DMS 273 treated with DMSO at 0.1 percent for 48 hours (cell line): ENCODE measurements at regions not wholly inside any gene's neighbourhood (a gene's known extent, or its start where the extent isn't known, plus 50 kb on each side); places are given as distances from the start of the nearest gene placed in this dataset.

Source experiments
- DNase-seq: peaks from one replicate; lab custom pipeline; 2025; lab: John Stamatoyannopoulos, UW

DNA sequence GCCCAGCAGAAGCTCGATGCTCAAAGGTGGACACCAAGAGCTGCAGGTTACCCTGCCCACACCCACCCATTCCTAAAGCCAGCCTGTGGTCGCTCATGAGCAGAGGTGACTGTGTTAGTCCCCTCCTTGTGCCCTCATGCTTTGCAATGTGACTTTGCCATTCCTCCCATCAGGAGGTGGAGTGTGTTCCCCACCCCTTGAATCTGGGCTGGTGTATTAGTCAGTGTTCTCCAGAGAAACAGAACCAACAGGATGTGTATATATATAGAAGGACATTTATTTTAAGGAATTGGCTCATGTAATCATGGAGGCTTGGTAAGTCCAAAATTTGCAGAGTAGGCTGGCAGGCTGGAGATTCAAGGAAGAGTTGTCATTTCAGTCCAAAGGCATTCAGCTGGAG, 54.4 kb upstream of the RNF24 start:
- no peak for DNase-seq

DNA sequence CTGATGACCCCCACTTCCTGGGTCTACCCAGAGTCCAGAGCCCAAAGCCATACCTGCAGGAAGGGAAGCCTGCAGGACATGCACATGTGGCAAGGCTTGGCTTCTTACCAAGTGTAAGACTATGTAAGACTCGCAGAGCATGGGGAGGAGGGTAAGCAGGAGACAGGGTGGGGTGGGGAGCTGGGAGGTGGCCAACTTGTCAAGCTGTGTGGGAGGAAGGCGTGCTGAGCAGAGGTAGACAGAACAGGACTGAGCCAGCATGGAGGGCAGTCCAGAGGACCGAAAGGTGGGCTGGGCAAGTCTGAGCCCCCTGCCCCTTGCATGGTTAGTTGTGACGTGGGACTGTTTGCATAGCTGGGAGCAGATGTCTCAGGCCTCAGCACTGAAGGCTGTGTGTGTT, 53.4 kb upstream of the RNF24 start:
- peak; percentile 17 for DNase-seq

DNA sequence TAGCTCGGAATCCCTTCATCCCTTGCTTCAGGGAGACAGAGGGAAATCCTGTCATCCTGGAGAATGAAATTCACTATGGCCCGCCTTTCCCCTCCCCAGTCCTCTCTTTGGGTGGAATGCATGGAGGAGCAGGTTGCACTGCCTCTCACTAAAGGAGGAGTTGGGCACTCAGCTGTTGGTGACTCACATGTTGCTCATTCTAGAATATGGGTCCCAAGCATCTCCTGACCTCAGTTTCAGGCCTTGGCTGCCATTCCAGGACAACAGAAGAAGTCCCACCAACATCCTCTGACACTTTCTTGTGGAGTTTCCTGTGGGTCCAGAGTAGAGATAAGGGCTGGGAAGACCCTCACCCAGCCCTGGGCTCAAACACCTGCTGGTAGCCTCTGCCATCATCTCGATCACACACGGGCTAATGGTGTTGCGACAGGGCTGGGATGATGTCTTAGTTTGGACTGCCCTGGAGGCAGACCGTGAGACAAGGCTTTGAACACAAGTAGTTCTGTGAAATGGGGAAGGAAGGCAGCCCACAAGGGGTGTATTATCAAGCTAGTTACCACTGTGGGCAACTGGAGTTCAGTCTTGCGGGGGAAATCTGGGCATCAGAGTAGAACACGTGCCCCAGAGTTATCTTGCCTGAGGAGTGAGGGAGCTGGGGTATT, 52.4 kb upstream of the RNF24 start:
- no peak for DNase-seq

DNA sequence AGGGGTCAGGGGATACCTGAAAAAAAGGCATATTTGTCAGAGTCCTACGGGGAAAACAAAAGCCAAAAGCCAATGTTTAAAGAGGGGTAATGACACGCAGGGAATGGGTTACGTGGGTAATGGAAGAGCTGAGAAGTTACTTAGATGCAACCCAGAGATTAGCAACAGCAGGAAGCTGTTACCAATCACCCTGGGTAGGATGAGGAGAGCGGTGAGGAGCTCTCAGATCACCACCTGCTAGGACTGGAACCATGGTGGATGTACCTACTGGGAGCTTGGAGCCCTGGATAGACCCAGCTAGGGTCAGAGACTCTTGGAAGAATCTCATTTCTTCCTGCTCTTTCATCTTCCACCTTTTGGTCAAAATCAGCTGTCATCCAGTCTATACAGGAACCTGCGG, 51.2 kb upstream of the RNF24 start:
- no peak for DNase-seq

DNA sequence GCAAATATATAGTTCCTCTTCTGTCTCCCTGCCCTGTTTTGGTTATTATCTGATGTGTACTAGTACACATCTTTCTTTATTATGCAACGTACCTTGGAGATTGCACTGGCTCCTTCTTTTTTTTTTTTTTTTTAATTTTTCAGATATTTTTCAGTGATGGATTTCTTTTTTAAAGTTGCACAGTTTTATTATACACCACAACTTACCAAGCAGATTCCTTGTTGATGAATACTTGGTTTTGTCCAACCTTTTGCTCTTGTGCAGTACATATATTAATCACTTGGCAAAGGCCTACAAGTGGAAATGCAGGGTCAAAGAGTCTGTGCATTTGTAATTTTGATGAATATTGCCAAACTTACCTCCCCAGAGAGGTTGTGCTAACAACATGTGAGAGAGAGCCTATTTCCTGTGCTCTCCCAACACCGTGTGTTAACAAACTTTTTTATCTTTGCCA, 50.1 kb upstream of the RNF24 start:
- DNase-seq = no peak
